Stomach smooth muscle (tissue), 2 donors: ENCODE measurements at regions not wholly inside any gene's neighbourhood (a gene's known extent, or its start where the extent isn't known, plus 50 kb on each side); places are given as distances from the start of the nearest gene placed in this dataset.

Experiments used
- H3K27ac ChIP-seq: one replicate; pipeline ENCODE4 v1.7.0; 2013; ENCODE audit warnings: mild to moderate bottlenecking, low read length, inconsistent platforms
- H3K27me3 ChIP-seq, 2 donors: one replicate each; pipeline ENCODE4 v1.7.0; 2013; ENCODE audit warnings: low read length in 2 of 2; ENCODE audit not compliant: insufficient read depth in 2 of 2, control insufficient read depth in 1 of 2
- H3K36me3 ChIP-seq, 2 donors: one replicate each; pipeline ENCODE4 v1.7.0; 2013; ENCODE audit warnings: low read length in 2 of 2; ENCODE audit not compliant: control insufficient read depth in 2 of 2, insufficient read depth in 2 of 2
- H3K4me1 ChIP-seq: one replicate; pipeline ENCODE4 v1.7.0; 2013; ENCODE audit warnings: low read length; ENCODE audit not compliant: control insufficient read depth, insufficient read depth
- H3K4me3 ChIP-seq, 2 donors: one replicate each; pipeline ENCODE4 v1.7.0; 2013; ENCODE audit warnings: low read length in 2 of 2
- H3K9ac ChIP-seq, 2 donors: one replicate each; pipeline ENCODE4 v1.7.0; 2013; ENCODE audit warnings: low read length in 2 of 2, mild to moderate bottlenecking in 1 of 2
- H3K9me3 ChIP-seq, 2 donors: one replicate each; pipeline ENCODE4 v1.7.0; 2013; ENCODE audit warnings: low read length in 2 of 2; ENCODE audit not compliant: control insufficient read depth in 2 of 2
- donor health status: healthy.
- donor health status: Pancreatic carcinoma.

DNA sequence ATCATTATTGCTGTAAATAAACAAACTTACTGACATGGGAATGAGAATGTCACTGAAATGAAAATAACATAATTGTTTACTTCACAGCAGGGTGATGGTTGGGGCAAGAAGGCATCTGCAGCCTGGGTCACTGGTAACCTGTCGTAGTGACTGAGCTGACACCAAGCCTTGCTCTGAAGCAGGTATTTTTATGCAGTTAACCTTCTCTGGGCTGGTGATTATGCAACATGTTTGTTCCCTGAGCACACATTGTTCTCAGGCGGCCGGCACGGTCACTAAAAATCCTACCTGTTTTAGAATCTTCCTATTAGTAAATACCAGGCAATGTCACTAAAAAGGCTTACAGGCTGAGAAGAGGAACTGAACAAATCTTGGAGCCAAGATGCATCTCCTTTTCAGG, 157.7 kb upstream of the NR3C1 start:
- Histone ChIP-seq H3K36me3 (no peaks in the 10 kb centered on the region), H3K9me3 (no peaks in the 10 kb centered on the region), H3K4me3 (no peak overlapping the region), H3K27me3 (no peaks in the 10 kb centered on the region), H3K4me1 (no peaks in the 10 kb centered on the region), H3K9ac (no peak overlapping the region), H3K27ac (no peak overlapping the region)

DNA sequence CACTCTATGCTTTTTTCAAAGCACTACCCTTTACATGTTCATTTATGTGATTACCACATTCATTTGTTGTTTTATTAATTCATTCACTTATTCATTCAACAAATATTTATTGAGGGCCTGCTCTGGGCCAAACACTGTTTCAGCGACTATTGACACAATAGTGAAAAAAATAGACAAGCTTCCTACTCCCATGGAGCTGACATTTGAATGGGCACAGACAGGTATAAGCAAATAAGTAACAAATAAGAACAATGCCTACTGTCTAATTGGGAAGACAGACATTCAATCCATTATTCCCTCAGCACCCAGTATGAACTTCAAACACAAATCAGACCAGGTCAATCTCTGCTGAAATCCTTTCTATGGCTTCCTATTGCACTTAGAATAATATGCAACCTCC, 156.9 kb upstream of the NR3C1 start:
- Histone ChIP-seq H3K27me3 (no peaks in the 10 kb centered on the region), H3K36me3 (no peaks in the 10 kb centered on the region), H3K4me1 (no peaks in the 10 kb centered on the region), H3K4me3 (no peak overlapping the region), H3K9me3 (no peaks in the 10 kb centered on the region), H3K27ac (no peak overlapping the region), H3K9ac (no peak overlapping the region)

DNA sequence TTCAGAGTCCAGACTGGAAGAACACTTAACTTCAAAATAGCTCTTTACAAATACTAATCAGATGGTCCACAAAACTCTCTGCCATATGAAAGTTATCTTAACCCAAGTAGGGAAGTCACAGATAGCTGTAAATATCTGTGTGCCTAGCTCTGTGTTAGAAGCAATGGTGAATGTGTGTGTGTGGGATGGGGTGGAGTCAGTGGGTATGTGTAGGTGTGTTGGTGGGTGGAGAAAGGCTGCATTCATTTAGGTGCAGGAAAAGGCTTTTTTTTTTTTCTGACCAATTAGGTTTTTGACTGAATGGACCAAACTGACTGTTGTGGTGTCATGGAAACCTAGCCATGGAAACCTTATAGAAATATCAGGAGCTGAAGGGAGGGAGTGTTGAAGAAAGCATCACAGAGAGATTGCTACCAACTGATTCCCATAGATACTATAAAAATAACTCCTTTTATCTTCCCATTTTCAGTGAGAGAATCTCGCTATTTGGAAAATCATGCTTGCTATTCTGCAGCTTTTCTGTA, 156.2 kb upstream of the NR3C1 start:
- Histone ChIP-seq H3K27me3 (no peaks in the 10 kb centered on the region), H3K4me3 (no peak overlapping the region), H3K36me3 (no peaks in the 10 kb centered on the region), H3K4me1 (no peaks in the 10 kb centered on the region), H3K9ac (no peak overlapping the region), H3K9me3 (no peaks in the 10 kb centered on the region), H3K27ac (no peak overlapping the region)

DNA sequence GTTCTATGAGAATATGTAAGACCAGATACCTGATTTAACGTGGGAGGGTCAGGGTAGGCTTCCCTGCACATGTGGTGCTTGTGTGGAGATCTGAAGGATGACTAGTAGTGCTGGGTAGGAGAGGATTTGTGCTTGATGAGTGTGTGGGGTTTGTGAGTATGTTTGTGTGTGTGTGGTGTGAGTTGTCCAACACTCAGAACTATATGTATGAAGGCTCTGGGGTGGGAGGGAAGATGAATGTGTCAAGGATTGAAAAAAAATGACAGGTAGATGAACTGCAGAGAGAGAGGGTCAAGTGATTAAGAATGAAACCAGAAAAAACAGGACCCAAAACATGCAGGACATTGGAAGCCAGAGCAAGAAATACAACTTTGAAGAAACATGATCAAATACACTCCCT, 154.6 kb upstream of the NR3C1 start:
- no peaks in the 10 kb centered on the region for H3K4me1 ChIP-seq
- no peaks in the 10 kb centered on the region for H3K27me3 ChIP-seq
- H3K36me3 ChIP-seq: no peaks in the 10 kb centered on the region
- H3K4me3 ChIP-seq: no peak overlapping the region
- H3K9me3 ChIP-seq: no peaks in the 10 kb centered on the region
- no peak overlapping the region for H3K27ac ChIP-seq
- no peak overlapping the region for H3K9ac ChIP-seq

DNA sequence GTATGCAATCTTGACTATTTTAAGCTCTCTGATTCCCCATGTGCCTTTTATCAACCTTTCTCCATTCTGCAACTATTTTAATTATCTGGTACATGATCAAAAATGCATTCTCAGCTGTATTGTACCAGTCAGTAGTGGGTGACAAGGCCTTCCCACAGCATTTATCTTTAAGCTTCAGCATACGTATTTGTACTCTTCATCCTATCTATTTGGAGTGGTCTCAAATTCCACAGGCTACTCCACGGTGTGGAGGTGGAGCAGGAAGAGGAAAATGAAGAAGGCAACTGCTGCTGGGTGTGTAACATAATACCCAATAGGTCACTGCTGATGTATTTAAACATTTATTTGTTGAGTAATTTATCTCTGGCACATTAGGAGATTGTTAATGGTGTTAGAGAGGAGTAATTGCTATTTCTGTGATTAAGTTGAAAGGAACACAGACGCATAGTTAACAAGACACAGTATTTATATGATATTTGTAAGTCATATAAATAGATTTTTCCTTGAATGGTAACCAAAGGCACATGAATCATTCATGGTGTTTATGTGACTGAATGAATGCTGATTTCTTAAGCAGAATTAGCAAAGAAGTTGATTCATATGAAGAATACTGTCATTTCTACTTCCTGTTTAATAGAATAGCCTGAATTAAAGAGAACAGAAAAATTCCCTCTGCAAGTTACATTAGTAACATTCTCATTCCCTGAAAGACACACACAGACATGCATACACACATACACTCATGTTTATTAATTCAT, 153.8 kb upstream of the NR3C1 start:
- no peak overlapping the region for H3K4me3 ChIP-seq
- H3K36me3 ChIP-seq: no peaks in the 10 kb centered on the region
- no peak overlapping the region for H3K9ac ChIP-seq
- H3K9me3 ChIP-seq: no peaks in the 10 kb centered on the region
- H3K4me1 ChIP-seq: no peaks in the 10 kb centered on the region
- H3K27ac ChIP-seq: no peak overlapping the region
- no peaks in the 10 kb centered on the region for H3K27me3 ChIP-seq

DNA sequence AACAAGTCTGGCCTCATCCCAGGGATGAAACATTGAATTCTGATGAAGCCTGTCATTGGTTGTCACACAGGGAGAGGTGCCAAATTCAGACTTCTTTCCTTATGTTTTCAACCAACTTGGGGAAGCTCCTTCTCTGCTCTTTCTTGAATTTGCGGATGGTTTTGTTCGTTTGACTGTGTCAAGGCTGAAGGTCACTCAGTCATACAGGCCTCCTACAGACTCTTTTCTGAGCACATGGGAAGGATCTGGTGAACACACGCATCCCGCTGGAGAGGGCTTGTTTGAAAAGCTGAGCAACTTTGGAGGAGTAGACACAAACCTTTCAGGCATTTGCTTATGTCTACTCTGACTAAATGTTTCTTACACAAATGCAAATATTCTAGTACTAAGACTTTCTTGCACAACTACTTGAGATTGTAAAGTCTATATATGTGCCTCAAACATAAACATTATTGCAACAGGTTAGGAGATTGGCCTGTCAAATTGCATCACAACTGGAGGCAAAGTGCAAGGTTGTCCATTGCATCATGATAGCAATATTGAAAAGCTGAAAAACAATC, 151.5 kb upstream of the NR3C1 start:
- Histone ChIP-seq H3K4me3 (no peak overlapping the region), H3K9ac (no peak overlapping the region), H3K36me3 (no peaks in the 10 kb centered on the region), H3K27ac (no peak overlapping the region), H3K4me1 (no peaks in the 10 kb centered on the region), H3K27me3 (no peaks in the 10 kb centered on the region), H3K9me3 (no peaks in the 10 kb centered on the region)

DNA sequence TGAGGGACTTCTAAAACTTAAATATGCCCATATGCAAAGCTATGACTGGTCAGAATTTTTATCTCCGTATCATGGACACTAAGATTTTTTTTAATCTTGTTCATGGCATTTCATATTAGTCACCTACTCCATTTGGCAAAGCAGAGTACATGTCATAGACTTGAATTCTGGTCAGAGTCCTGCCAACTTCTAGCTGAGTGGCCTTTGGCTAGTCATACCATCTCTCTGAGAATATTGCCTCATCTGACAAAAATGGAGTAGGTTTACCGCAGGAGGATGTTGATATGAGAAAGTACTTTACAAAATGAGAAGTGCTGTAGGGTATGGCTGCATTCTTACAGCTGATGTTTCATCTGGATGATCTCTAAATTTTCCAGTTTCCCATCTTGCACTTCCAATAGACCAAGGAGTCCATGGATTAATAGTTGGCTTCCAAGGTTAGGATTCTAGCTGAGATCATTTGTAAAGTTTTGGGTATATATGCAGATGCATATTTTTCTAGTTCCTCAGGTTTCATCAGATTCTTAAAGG, 150.8 kb upstream of the NR3C1 start:
- H3K27me3 ChIP-seq: no peaks in the 10 kb centered on the region
- H3K9me3 ChIP-seq: no peaks in the 10 kb centered on the region
- no peaks in the 10 kb centered on the region for H3K36me3 ChIP-seq
- H3K4me3 ChIP-seq: no peak overlapping the region
- no peak overlapping the region for H3K9ac ChIP-seq
- no peak overlapping the region for H3K27ac ChIP-seq
- no peaks in the 10 kb centered on the region for H3K4me1 ChIP-seq

DNA sequence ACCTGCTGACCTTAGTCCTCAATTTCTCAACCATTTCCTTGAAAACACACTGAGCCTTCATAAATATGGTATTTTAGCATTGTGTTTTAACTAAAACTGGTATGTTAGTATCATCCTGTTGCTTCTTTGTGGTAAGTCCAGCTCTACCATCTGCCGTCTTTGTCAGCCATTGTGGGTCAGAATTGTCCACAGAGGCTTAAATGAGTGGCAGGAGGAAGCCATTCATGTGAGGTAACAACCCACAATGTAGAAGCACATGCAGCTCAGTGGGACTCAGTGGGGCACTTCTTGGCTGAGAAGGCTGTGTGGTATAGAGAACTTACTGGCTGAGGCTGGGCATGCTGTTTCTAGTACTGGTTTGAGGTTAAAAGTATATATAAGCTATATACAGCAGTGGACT, 149.2 kb upstream of the NR3C1 start:
- H3K9ac ChIP-seq: no peak overlapping the region
- H3K4me3 ChIP-seq: no peak overlapping the region
- no peaks in the 10 kb centered on the region for H3K9me3 ChIP-seq
- H3K27me3 ChIP-seq: no peaks in the 10 kb centered on the region
- H3K27ac ChIP-seq: no peak overlapping the region
- no peaks in the 10 kb centered on the region for H3K36me3 ChIP-seq
- H3K4me1 ChIP-seq: no peaks in the 10 kb centered on the region

DNA sequence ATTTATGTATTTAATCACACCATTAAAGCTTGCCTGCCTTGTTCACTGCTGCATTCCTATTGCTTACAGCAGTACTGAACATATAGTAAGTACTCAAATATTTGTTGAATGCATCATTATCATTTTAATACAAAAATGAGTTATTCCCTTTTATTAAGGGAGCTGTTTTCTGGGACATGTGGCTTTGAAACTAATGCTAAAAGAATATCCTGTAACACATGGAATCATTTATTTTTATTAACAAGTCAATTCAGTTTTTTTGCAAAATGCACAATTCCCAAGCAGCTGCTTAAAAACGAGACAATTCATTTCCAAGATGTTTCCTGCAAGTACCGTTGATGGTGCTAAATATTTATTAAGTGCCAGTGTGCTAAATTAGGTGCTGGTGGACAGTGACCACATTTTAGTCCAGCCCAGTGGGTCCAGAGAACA, 148.3 kb upstream of the NR3C1 start:
- no peaks in the 10 kb centered on the region for H3K36me3 ChIP-seq
- H3K4me1 ChIP-seq: no peaks in the 10 kb centered on the region
- H3K27me3 ChIP-seq: no peaks in the 10 kb centered on the region
- no peaks in the 10 kb centered on the region for H3K9me3 ChIP-seq
- H3K9ac ChIP-seq: no peak overlapping the region
- H3K4me3 ChIP-seq: no peak overlapping the region
- no peak overlapping the region for H3K27ac ChIP-seq

DNA sequence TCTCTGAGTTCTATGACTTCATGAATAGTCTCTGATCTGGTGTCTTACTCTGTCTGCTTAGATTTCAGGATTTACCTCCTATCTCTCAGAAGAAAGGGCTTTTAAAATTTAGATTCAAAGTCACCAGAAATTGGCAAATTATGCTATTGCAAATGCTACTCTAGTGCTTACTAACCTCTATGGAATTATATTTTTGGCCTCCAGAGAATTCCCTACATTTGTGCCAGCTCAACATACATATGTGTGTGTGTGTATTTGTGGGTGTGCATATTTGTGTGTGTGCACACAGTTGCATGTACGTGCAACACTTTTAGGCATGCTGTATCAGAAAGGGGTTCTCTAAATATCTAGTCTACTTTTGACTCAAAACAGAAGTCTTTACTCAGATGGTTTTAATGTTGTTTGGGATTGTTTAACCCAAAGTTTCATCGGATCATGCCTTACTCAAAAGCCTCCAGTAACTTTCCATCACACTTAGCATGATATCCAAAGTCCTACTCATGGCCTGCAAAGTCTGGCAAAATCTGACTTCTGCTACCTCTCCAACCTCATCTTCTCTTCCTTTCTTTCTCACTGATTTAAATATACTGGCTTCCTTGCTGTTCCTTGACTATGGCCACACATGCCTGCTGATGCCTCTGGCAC, 147.6 kb upstream of the NR3C1 start:
- H3K4me1 ChIP-seq: no peaks in the 10 kb centered on the region
- no peaks in the 10 kb centered on the region for H3K9me3 ChIP-seq
- H3K9ac ChIP-seq: no peak overlapping the region
- H3K4me3 ChIP-seq: no peak overlapping the region
- H3K36me3 ChIP-seq: no peaks in the 10 kb centered on the region
- no peaks in the 10 kb centered on the region for H3K27me3 ChIP-seq
- no peak overlapping the region for H3K27ac ChIP-seq

DNA sequence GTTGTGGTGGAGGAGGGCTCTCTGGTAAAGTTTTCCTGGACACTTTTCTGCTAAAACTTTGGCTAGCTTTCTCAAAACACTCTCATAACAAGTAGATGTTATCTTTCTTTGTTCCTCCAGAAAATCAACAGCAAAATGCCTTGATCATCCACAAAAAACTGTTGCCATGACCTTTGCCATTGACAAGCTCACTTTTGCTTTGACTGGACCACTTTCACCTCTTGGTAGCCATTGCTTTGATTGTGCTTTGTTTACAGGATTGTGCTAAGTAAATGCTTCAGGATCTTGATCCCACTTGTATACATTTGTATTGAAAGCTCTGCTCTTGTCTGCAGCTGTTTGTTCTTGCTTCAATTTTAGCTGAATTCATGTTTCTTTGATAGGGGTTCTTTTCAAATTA, 143.9 kb upstream of the NR3C1 start:
- Histone ChIP-seq H3K4me3 (no peak overlapping the region), H3K27me3 (no peaks in the 10 kb centered on the region), H3K9me3 (no peaks in the 10 kb centered on the region), H3K4me1 (no peaks in the 10 kb centered on the region), H3K9ac (no peak overlapping the region), H3K36me3 (no peaks in the 10 kb centered on the region), H3K27ac (no peak overlapping the region)
